Ishikawa (cell line): ENCODE measurements at regions not wholly inside any gene's neighbourhood (a gene's known extent, or its start where the extent isn't known, plus 50 kb on each side); places are given as distances from the start of the nearest gene placed in this dataset.

Experiments used
- EGR1 ChIP-seq: IDR thresholded peaks from 2 replicates; pipeline ENCODE4 v1.6.1; 2012
- NFIC ChIP-seq: IDR thresholded peaks from 2 replicates; pipeline ENCODE4 v1.6.1; 2012
- TAF1 ChIP-seq: IDR thresholded peaks from 2 replicates; pipeline ENCODE4 v1.6.1; 2012; ENCODE audit warnings: low read depth, mild to moderate bottlenecking
- YY1 ChIP-seq: IDR thresholded peaks from 2 replicates; pipeline ENCODE4 v1.6.1; 2012; ENCODE audit warnings: low read depth
- TF ChIP-seq, protein P1 (sequence below): IDR thresholded peaks from 2 replicates; pipeline ENCODE4 v1.6.1; 2012; ENCODE audit warnings: low read depth, mild to moderate bottlenecking
- TF ChIP-seq, protein P2 (sequence below): IDR thresholded peaks from 2 replicates; pipeline ENCODE4 v1.6.1; 2012

DNA sequence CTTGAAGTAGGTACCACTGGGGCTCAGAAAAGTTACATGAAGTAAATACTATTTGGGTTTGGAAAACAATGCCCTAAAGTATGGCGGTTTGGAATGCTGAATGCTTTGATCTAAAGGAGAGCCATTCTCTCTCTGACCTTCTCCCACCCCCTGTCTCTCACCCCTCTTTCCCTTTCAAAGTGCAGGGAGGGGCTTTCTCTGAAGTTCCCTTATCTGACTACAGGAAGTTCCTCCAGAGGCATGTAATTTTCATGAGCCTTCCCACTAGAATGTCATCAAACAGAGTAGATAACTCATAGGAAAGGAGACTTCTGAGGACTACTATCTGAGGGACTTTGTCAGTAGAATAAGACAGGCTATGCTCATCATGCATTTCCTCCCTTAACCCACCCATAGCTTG lies 216.7 kb upstream of the PCSK2 start:
- TF ChIP-seq YY1 (no peak), TAF1 (no peak), NFIC (no peak), EGR1 (no peak)
- TF ChIP-seq, protein P1, sequence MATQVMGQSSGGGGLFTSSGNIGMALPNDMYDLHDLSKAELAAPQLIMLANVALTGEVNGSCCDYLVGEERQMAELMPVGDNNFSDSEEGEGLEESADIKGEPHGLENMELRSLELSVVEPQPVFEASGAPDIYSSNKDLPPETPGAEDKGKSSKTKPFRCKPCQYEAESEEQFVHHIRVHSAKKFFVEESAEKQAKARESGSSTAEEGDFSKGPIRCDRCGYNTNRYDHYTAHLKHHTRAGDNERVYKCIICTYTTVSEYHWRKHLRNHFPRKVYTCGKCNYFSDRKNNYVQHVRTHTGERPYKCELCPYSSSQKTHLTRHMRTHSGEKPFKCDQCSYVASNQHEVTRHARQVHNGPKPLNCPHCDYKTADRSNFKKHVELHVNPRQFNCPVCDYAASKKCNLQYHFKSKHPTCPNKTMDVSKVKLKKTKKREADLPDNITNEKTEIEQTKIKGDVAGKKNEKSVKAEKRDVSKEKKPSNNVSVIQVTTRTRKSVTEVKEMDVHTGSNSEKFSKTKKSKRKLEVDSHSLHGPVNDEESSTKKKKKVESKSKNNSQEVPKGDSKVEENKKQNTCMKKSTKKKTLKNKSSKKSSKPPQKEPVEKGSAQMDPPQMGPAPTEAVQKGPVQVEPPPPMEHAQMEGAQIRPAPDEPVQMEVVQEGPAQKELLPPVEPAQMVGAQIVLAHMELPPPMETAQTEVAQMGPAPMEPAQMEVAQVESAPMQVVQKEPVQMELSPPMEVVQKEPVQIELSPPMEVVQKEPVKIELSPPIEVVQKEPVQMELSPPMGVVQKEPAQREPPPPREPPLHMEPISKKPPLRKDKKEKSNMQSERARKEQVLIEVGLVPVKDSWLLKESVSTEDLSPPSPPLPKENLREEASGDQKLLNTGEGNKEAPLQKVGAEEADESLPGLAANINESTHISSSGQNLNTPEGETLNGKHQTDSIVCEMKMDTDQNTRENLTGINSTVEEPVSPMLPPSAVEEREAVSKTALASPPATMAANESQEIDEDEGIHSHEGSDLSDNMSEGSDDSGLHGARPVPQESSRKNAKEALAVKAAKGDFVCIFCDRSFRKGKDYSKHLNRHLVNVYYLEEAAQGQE, result no peak
- TF ChIP-seq, protein P2, sequence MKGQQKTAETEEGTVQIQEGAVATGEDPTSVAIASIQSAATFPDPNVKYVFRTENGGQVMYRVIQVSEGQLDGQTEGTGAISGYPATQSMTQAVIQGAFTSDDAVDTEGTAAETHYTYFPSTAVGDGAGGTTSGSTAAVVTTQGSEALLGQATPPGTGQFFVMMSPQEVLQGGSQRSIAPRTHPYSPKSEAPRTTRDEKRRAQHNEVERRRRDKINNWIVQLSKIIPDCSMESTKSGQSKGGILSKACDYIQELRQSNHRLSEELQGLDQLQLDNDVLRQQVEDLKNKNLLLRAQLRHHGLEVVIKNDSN, result no peak
